Right lobe of liver (tissue), 6 donors: ENCODE measurements at regions not wholly inside any gene's neighbourhood (a gene's known extent, or its start where the extent isn't known, plus 50 kb on each side); places are given as distances from the start of the nearest gene placed in this dataset.

Experiments used
- ATAC-seq, 4 donors: fragments of 200-7000 bp; cut with Tn5 transposase; one replicate each; pipeline ENCODE4 v1.9.1; 2020; ENCODE audit warnings: mild to moderate bottlenecking in 4 of 4, moderate library complexity in 4 of 4
- DNase-seq, 3 donors: peaks; one replicate each; pipeline ENCODE4 v3.0.0-alpha.2; 2020
- H3K27ac ChIP-seq, 3 donors: fragments of 200-600 bp; one replicate each; pipeline ENCODE4 v1.8.0; 2022
- H3K27me3 ChIP-seq, 2 donors: fragments of 200-600 bp; one replicate each; pipeline ENCODE4 v1.8.0; 2022
- H3K36me3 ChIP-seq, 4 donors: fragments of 200-600 bp; sonication (generic) in 1 of 4; one replicate each; pipeline versions ENCODE4 v1.5.1 to v1.8.0; 2017 to 2022; ENCODE audit warnings: control low read depth in 1 of 4
- H3K4me1 ChIP-seq, 4 donors: fragments of 200-600 bp; sonication (generic) in 1 of 4; one replicate each; pipeline versions ENCODE4 v1.5.1 to v1.8.0; 2017 to 2022; ENCODE audit warnings: control low read depth in 1 of 4
- H3K4me3 ChIP-seq, 3 donors: fragments of 200-600 bp; one replicate each; pipeline ENCODE4 v1.8.0; 2022
- H3K9me3 ChIP-seq, 4 donors: fragments of 200-600 bp; sonication (generic) in 1 of 4; one replicate each; pipeline versions ENCODE4 v1.5.1 to v1.8.0; 2017 to 2022; ENCODE audit warnings: control low read depth in 1 of 4
- POLR2A ChIP-seq: fragments of 450-650 bp; IDR thresholded peaks from one replicate; pipeline ENCODE4 v1.6.1; 2017; ENCODE audit warnings: antibody characterized with exemption, mild to moderate bottlenecking
- WGBS: methylation state at CpG from one replicate; pipeline ENCODE4 v1.1.6; 2018; ENCODE audit warnings: low coverage, low lambda C conversion rate; ENCODE audit not compliant: insufficient coverage; ENCODE audit errors: missing lambda C conversion rate; 5-methylcytosine and 5-hydroxymethylcytosine counted together
- intact Hi-C, 2 donors: fragments of 100-400 bp; cut with DNase I; formaldehyde crosslinking; loops; one replicate each; pipeline versions ENCODE4 v1.11.2 to v1.14.1; 2022
- TF ChIP-seq, protein P1 (sequence below), 4 donors: fragments of 200-600 bp in 3 of 4; fragments of 450-650 bp in 1 of 4; IDR thresholded peaks; one replicate each; pipeline versions ENCODE4 v1.5.1 to v1.8.0; 2016 to 2022; ENCODE audit warnings: antibody characterized with exemption in 4 of 4, mild to moderate bottlenecking in 2 of 4
- donor health status: DM: no; HTN: yes; CAD: no.
- donor health status: DM: no; HTN: no; CAD: no.
- donor health status: DM: no; HTN: no; CAD: no.
- donor health status: DM: no; HTN: yes; CAD: no.
- donor health status: DM: no; HTN: yes; CAD: no.

DNA sequence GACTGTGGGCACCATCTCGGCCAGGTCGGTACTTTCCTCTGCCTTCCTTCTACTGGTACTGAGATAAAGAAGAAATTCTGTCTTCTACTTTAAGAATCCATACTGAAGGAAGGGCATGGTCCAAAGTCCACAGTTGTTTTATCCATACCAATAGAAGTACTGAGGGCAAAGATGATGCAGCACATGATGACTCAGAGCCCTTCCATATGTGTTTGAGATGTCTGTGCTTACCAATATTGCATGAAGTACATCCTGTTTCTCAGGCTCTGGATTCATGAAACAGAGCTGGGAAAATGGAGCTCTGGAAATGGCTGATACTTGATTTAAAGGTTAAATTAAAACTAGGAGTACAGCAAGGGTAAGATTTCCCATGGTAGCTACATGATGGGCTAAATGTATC lies 799.9 kb downstream of the NLGN4Y start:
- TF ChIP-seq, protein P1, sequence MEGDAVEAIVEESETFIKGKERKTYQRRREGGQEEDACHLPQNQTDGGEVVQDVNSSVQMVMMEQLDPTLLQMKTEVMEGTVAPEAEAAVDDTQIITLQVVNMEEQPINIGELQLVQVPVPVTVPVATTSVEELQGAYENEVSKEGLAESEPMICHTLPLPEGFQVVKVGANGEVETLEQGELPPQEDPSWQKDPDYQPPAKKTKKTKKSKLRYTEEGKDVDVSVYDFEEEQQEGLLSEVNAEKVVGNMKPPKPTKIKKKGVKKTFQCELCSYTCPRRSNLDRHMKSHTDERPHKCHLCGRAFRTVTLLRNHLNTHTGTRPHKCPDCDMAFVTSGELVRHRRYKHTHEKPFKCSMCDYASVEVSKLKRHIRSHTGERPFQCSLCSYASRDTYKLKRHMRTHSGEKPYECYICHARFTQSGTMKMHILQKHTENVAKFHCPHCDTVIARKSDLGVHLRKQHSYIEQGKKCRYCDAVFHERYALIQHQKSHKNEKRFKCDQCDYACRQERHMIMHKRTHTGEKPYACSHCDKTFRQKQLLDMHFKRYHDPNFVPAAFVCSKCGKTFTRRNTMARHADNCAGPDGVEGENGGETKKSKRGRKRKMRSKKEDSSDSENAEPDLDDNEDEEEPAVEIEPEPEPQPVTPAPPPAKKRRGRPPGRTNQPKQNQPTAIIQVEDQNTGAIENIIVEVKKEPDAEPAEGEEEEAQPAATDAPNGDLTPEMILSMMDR (IDR thresholded peaks at IDR 0.05) = no peak
- TF ChIP-seq POLR2A = no peak
- H3K36me3 ChIP-seq = no peaks in the 10 kb centered on the region
- H3K27ac ChIP-seq = no peak overlapping the region
- intact Hi-C loops = no loop called here
- no peaks in the 10 kb centered on the region for H3K9me3 ChIP-seq
- ATAC-seq (no peak), DNase-seq (no peak)
- WGBS = no CpG with 5 or more reads among the region's 2 CpGs
- no peak overlapping the region for H3K4me3 ChIP-seq
- H3K4me1 ChIP-seq = no peaks in the 10 kb centered on the region
- H3K27me3 ChIP-seq = no peaks in the 10 kb centered on the region

DNA sequence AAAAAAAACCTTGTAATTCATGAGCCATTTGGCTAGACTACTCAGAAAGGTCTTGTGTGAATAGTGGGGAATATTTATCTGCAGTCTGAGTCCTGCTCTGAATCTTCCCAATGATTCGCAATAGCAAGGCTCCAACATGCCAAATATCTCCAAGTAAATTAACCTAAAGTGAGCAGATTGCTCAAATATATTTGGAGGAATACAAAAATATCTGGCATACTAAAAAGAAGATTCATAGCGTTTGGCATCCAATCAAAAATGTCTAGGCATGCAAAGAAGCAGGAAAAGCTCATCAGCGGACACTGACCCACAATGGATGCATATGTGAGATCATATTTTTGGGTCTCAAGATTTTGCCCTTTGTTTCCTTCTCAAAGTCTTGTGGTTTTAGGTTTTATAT lies 800.9 kb downstream of the NLGN4Y start:
- H3K27ac ChIP-seq = no peak overlapping the region
- H3K4me1 ChIP-seq = no peaks in the 10 kb centered on the region
- H3K27me3 ChIP-seq = no peaks in the 10 kb centered on the region
- intact Hi-C loops = no loop called here
- H3K36me3 ChIP-seq = no peaks in the 10 kb centered on the region
- DNase-seq (no peak), ATAC-seq (no peak)
- no peak for TF ChIP-seq POLR2A
- TF ChIP-seq, protein P1 (IDR thresholded peaks at IDR 0.05) = no peak
- no peak overlapping the region for H3K4me3 ChIP-seq
- no peaks in the 10 kb centered on the region for H3K9me3 ChIP-seq
- no CpG with 5 or more reads among the region's 3 CpGs for WGBS

DNA sequence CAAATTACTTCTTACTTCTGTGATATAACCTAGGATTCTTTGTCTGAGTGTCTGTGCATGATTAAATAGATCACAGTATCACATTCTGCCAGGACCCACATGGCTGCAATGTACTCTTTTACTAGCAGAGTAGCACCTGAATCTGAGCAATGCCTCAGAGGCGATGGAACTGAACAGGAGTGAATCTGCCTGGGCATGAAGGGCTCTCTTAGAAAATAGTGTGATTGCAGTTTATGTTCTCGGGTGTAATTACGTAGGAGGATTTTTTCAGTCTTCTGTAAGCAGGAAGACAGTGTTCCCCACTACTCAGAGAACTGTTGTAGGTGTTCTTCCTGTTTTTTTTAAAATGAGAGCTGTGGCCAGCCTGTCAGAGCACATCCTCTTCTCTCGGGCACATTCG lies 802.3 kb downstream of the NLGN4Y start:
- Histone ChIP-seq H3K4me1 (no peaks in the 10 kb centered on the region), H3K27ac (no peak overlapping the region), H3K36me3 (no peaks in the 10 kb centered on the region), H3K27me3 (no peaks in the 10 kb centered on the region), H3K4me3 (no peak overlapping the region), H3K9me3 (no peaks in the 10 kb centered on the region)
- DNase-seq (no peak), ATAC-seq (no peak)
- WGBS = no CpG with 5 or more reads among the region's 5 CpGs
- TF ChIP-seq POLR2A = no peak
- TF ChIP-seq, protein P1 (IDR thresholded peaks at IDR 0.05) = no peak
- intact Hi-C loops = no loop called here

DNA sequence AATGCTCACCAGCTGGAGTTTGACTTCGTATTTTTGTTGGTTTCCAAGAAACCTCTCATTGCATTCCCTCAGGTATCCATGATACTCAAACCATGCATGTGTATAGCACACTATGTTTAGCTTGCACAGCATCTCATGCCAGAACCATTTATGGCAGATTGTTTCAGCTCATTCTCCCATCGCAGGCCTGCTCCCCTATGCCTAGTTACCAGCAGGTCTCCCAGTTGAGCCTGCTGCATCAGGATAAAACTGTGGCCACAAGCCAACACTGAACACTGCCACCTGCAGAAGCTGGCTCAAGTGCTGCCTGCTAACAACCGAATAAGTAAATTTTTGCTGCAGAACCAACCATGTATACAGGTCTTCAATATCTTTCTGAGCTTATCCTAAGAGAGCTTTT lies 804.5 kb downstream of the NLGN4Y start:
- Histone ChIP-seq H3K27me3 (no peaks in the 10 kb centered on the region), H3K4me1 (no peaks in the 10 kb centered on the region), H3K27ac (no peak overlapping the region), H3K4me3 (no peak overlapping the region), H3K9me3 (no peaks in the 10 kb centered on the region), H3K36me3 (no peaks in the 10 kb centered on the region)
- intact Hi-C loops = no loop called here
- TF ChIP-seq POLR2A = no peak
- TF ChIP-seq, protein P1 (IDR thresholded peaks at IDR 0.05) = no peak
- no CpG with 5 or more reads among the region's 3 CpGs for WGBS
- ATAC-seq = no peak
- DNase-seq = no peak

DNA sequence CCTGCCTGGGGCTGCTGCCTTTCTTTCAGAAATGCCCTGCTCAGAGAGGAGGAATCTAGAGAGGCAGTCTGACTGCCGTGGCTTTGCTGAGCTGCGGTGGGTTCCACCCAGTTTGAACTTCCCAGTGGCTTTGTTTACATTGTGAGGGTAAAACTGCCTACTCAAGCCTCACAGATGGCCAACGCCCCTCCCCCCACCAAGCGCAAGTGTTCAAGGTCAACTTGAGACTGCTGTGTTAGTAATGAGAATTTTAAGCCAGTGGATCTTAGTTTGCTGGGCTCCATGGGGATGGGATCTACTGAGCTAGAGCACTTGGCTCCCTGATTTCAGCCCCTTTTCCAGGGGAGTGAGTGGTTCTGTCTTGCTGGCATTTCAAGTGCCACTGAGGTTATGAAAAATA lies 819.2 kb downstream of the NLGN4Y start:
- intact Hi-C loops = no loop called here
- TF ChIP-seq, protein P1 (IDR thresholded peaks at IDR 0.05) = no peak
- no peak for TF ChIP-seq POLR2A
- no CpG with 5 or more reads among the region's 4 CpGs for WGBS
- Histone ChIP-seq H3K36me3 (no peaks in the 10 kb centered on the region), H3K27ac (no peak overlapping the region), H3K4me1 (no peaks in the 10 kb centered on the region), H3K27me3 (no peaks in the 10 kb centered on the region), H3K4me3 (no peak overlapping the region), H3K9me3 (no peaks in the 10 kb centered on the region)
- ATAC-seq (no peak), DNase-seq (no peak)
